HEK293 (cell line): ENCODE measurements at regions not wholly inside any gene's neighbourhood (a gene's known extent, or its start where the extent isn't known, plus 50 kb on each side); places are given as distances from the start of the nearest gene placed in this dataset.
"Not testable (repeated sequence)": the region's sequence is repeated elsewhere in the genome, so short reads cannot be mapped to it uniquely, and the experiment has no call there.

Experiments used
- ZNF274 ChIP-seq, 2 experiments: fragments of 200-500 bp in 1 of 2; fragments of 450-650 bp in 1 of 2; sonication (Bioruptor generic) in 1 of 2; formaldehyde crosslinking in 1 of 2; IDR thresholded peaks; 2 replicates each; pipeline versions ENCODE4 v1.5.1 to v1.6.1; 2014 to 2016; ENCODE audit warnings: borderline replicate concordance in 1 of 2, inconsistent platforms in 1 of 2, low read length in 1 of 2, missing biosample characterization in 1 of 2, missing genetic modification characterization in 1 of 2
- ZNF529 ChIP-seq: fragments of 450-650 bp; formaldehyde crosslinking; IDR thresholded peaks from 2 replicates; pipeline ENCODE4 v1.5.1; 2017; ENCODE audit warnings: missing genetic modification characterization, missing biosample characterization; ENCODE audit not compliant: insufficient replicate concordance
- TF ChIP-seq, protein P1 (sequence below): fragments of 450-650 bp; formaldehyde crosslinking; IDR thresholded peaks from 2 replicates; pipeline ENCODE4 v1.5.1; 2016; ENCODE audit warnings: missing biosample characterization, missing genetic modification characterization
- TF ChIP-seq, protein P2 (sequence below): fragments of 450-650 bp; formaldehyde crosslinking; IDR thresholded peaks from 2 replicates; pipeline ENCODE4 v1.5.1; 2016; ENCODE audit warnings: missing biosample characterization, missing genetic modification characterization, low read depth

- TF ChIP-seq, protein P1, sequence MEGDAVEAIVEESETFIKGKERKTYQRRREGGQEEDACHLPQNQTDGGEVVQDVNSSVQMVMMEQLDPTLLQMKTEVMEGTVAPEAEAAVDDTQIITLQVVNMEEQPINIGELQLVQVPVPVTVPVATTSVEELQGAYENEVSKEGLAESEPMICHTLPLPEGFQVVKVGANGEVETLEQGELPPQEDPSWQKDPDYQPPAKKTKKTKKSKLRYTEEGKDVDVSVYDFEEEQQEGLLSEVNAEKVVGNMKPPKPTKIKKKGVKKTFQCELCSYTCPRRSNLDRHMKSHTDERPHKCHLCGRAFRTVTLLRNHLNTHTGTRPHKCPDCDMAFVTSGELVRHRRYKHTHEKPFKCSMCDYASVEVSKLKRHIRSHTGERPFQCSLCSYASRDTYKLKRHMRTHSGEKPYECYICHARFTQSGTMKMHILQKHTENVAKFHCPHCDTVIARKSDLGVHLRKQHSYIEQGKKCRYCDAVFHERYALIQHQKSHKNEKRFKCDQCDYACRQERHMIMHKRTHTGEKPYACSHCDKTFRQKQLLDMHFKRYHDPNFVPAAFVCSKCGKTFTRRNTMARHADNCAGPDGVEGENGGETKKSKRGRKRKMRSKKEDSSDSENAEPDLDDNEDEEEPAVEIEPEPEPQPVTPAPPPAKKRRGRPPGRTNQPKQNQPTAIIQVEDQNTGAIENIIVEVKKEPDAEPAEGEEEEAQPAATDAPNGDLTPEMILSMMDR (tag by site-specific recombination) = not testable (repeated sequence)
- not testable (repeated sequence) for TF ChIP-seq ZNF529 (tag by site-specific recombination); ZNF274 (IDR thresholded peaks at IDR 0.05; ENCODE audit: low read length); ZNF274 (tag by site-specific recombination; IDR thresholded peaks at IDR 0.05; ENCODE audit: borderline replicate concordance)
- TF ChIP-seq, protein P2, sequence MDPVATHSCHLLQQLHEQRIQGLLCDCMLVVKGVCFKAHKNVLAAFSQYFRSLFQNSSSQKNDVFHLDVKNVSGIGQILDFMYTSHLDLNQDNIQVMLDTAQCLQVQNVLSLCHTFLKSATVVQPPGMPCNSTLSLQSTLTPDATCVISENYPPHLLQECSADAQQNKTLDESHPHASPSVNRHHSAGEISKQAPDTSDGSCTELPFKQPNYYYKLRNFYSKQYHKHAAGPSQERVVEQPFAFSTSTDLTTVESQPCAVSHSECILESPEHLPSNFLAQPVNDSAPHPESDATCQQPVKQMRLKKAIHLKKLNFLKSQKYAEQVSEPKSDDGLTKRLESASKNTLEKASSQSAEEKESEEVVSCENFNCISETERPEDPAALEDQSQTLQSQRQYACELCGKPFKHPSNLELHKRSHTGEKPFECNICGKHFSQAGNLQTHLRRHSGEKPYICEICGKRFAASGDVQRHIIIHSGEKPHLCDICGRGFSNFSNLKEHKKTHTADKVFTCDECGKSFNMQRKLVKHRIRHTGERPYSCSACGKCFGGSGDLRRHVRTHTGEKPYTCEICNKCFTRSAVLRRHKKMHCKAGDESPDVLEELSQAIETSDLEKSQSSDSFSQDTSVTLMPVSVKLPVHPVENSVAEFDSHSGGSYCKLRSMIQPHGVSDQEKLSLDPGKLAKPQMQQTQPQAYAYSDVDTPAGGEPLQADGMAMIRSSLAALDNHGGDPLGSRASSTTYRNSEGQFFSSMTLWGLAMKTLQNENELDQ = not testable (repeated sequence)
Measured at GRCh38 chr7:66490979-66491378, 137.7 kb upstream of the KCTD7 start.
